ENCODE measurements at regions not wholly inside any gene's neighbourhood (a gene's known extent, or its start where the extent isn't known, plus 50 kb on each side); places are given as distances from the start of the nearest gene placed in this dataset.

- peak; percentile 70 for DNase-seq (ENCODE audit: low read depth)
These were observed 621.9 kb upstream of the CITED2 start for GRCh38 chr6:139996253-139996834.

- no peak for DNase-seq (ENCODE audit: low read depth)
These were observed 620.5 kb upstream of the CITED2 start for GRCh38 chr6:139994998-139995397.

- no peak for DNase-seq (ENCODE audit: low read depth)
These were observed 616.5 kb upstream of the CITED2 start for GRCh38 chr6:139990856-139991465.

GRCh38 chr6:139990026-139990686, 615.7 kb upstream of the CITED2 start:
- DNase-seq (ENCODE audit: low read depth), result no peak

GRCh38 chr6:139988685-139989084, 614.2 kb upstream of the CITED2 start:
- no peak for DNase-seq (ENCODE audit: low read depth)

- DNase-seq (ENCODE audit: low read depth), result no peak
These were observed 612.6 kb upstream of the CITED2 start for GRCh38 chr6:139987091-139987490.

GRCh38 chr6:139985236-139985815, 610.9 kb upstream of the CITED2 start:
- DNase-seq (ENCODE audit: low read depth), result no peak

GRCh38 chr6:139984317-139984716, 609.9 kb upstream of the CITED2 start:
- DNase-seq (ENCODE audit: low read depth), result no peak

GRCh38 chr6:139983555-139984276, 609.3 kb upstream of the CITED2 start:
- peak; percentile 50 for DNase-seq (ENCODE audit: low read depth)

- DNase-seq (ENCODE audit: low read depth), result peak; percentile 81
These were observed 608.3 kb upstream of the CITED2 start for GRCh38 chr6:139982652-139983295.

GRCh38 chr6:139982195-139982594, 607.7 kb upstream of the CITED2 start:
- no peak for DNase-seq (ENCODE audit: low read depth)

- DNase-seq (ENCODE audit: low read depth), result peak; percentile 77
These were observed 607.3 kb upstream of the CITED2 start for GRCh38 chr6:139981768-139982181.

- no peak for DNase-seq (ENCODE audit: low read depth)
These were observed 606.7 kb upstream of the CITED2 start for GRCh38 chr6:139981066-139981624.

- peak; percentile 83 for DNase-seq (ENCODE audit: low read depth)
These were observed 606.2 kb upstream of the CITED2 start for GRCh38 chr6:139980631-139981030.

GRCh38 chr6:139979021-139979725, 604.7 kb upstream of the CITED2 start:
- peak; percentile 79 for DNase-seq (ENCODE audit: low read depth)

GRCh38 chr6:139977887-139978332, 603.5 kb upstream of the CITED2 start:
- peak; percentile 81 for DNase-seq (ENCODE audit: low read depth)

- DNase-seq (ENCODE audit: low read depth), result peak; percentile 77
These were observed 599.4 kb upstream of the CITED2 start for GRCh38 chr6:139973669-139974344.

- no peak for DNase-seq (ENCODE audit: low read depth)
These were observed 597.7 kb upstream of the CITED2 start for GRCh38 chr6:139972116-139972515.

GRCh38 chr6:139970591-139970991, 596.1 kb upstream of the CITED2 start:
- no peak for DNase-seq (ENCODE audit: low read depth)

GRCh38 chr6:139967497-139967896, 593.0 kb upstream of the CITED2 start:
- DNase-seq (ENCODE audit: low read depth), result no peak

All from RPMI7951 (cell line).